ENCODE measurements at regions not wholly inside any gene's neighbourhood (a gene's known extent, or its start where the extent isn't known, plus 50 kb on each side); places are given as distances from the start of the nearest gene placed in this dataset.

DNA sequence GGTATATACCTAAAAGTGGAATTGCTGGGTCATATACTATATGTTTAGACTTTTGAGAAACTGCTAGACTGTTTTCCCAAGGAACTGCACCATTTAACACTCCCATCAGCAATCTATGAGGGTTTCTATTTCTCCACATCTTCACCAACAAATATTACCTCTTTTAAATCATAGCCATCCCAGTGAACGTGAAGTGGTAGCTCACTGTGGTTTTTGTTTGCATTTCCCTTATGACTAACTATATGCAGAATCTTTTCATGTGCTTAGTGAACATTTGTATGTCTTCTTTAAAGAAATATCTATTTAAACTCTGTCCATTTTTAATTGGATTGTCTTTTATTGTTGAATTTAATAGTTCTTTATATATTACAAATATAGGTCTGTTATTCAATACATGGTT lies 115.8 kb upstream of the SEC61G start:
- no peak for DNase-seq (ENCODE audit: low spot score)
- no peak overlapping the region for H3K4me2 ChIP-seq
- H3K4me3 Mint-ChIP-seq: no peak overlapping the region

DNA sequence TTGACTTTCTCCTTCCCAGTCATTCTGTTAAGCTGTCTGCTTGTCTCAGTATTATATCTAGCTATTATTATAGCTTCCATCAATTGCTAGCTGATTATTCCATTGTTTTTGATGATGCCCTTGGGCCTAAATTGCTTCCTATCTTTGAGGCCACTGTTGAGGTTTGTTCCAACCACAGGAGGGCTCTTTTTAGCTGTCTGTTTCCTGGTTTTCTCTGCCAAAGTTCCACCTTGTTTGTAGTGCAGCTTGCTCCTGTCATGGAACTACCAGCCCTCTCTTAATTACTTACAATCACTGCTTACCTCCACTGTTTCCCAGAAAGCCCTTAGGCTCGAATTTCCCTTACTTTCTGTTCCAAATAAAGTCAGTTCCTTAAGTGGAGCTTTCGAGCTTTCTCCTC lies 118.7 kb upstream of the SEC61G start:
- H2AFZ ChIP-seq: peak overlapping the region; percentile 77
- ATAC-seq: no peak; the same call in 2 of the 3 replicates
- peaks cover 6% of the 10 kb centered on the region; the same call in 1 of the 3 replicates for H3K9me3 Mint-ChIP-seq

More for the DNA sequence above, 115.8 kb upstream of the SEC61G start:
- Mint-ChIP-seq H3K4me1 (no peaks in the 10 kb centered on the region; the same call in 2 of the 3 replicates), H3K9me3 (0 out of 3 replicates have a peak, but pooled peaks cover 3% of the 10 kb centered on the region), H3K27me3 (ENCODE audit: insufficient read depth, low read depth, poor library complexity) (no peaks in the 10 kb centered on the region), H3K36me3 (ENCODE audit: low read depth) (no peaks in the 10 kb centered on the region), H3K27ac (no peak overlapping the region)
- Histone ChIP-seq H3F3A (replicated peaks; ENCODE audit: low read depth) (no peaks in the 10 kb centered on the region), H3K79me2 (replicated peaks; ENCODE audit: insufficient read depth) (no peaks in the 10 kb centered on the region), H3K4me1 (ENCODE audit: insufficient read depth) (no peaks in the 10 kb centered on the region), H3K9me2 (ENCODE audit: insufficient read depth) (no peaks in the 10 kb centered on the region), H3K4me3 (no peak overlapping the region), H3K36me3 (ENCODE audit: insufficient read depth) (no peaks in the 10 kb centered on the region), H2AFZ (no peak overlapping the region), H4K20me1 (replicated peaks; ENCODE audit: insufficient read depth) (no peaks in the 10 kb centered on the region), H3K27me3 (ENCODE audit: insufficient read depth) (no peaks in the 10 kb centered on the region), H3K27ac (ENCODE audit: low read depth) (no peak overlapping the region)
- TF ChIP-seq EZH2phosphoT487 (IDR thresholded peaks at IDR 0.05; ENCODE audit: unreplicated experiment): no peak
- ATAC-seq: no peak

DNA sequence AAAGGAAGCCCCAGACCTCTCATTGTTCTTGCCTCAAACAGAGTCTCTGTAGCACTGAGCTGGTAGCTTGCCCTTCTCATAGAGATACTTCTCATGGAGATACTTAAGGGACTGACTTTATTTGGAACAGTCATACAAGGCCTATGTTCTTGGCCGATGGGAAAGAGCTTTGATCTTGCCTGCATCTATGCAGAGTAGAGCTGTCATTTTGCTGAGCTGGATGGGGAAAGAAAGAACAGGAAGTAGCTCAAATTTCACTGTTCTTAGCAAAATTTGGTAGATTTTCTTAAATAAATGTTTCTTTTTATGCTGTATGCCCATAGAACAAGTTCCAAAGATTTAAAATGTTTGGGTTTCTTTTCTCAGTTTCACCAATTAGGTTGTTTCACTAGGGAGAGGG lies 119.3 kb upstream of the SEC61G start:
- ATAC-seq (no peak), DNase-seq (ENCODE audit: low spot score) (no peak)
- H3K9me2 ChIP-seq (ENCODE audit: insufficient read depth): no peaks in the 10 kb centered on the region
- Mint-ChIP-seq H3K4me3 (no peak overlapping the region), H3K27ac (no peak overlapping the region), H3K9me3 (peaks cover 6% of the 10 kb centered on the region; the same call in 1 of the 3 replicates), H3K4me1 (peaks cover 18% of the 10 kb centered on the region), H3K27me3 (ENCODE audit: insufficient read depth, low read depth, poor library complexity) (no peaks in the 10 kb centered on the region), H3K36me3 (ENCODE audit: low read depth) (no peaks in the 10 kb centered on the region)
- H4K20me1 ChIP-seq (replicated peaks; ENCODE audit: insufficient read depth): no peaks in the 10 kb centered on the region
- no peaks in the 10 kb centered on the region for H3K36me3 ChIP-seq (ENCODE audit: insufficient read depth)
- H3K27me3 ChIP-seq (ENCODE audit: insufficient read depth): no peaks in the 10 kb centered on the region
- H3K4me2 ChIP-seq: no peak overlapping the region
- no peak overlapping the region for H3K4me3 ChIP-seq
- peak overlapping the region; percentile 77; the same call in 1 of the 2 replicates for H2AFZ ChIP-seq
- no peak overlapping the region for H3K27ac ChIP-seq (ENCODE audit: low read depth)
- H3F3A ChIP-seq (replicated peaks; ENCODE audit: low read depth): no peaks in the 10 kb centered on the region
- H3K79me2 ChIP-seq (replicated peaks; ENCODE audit: insufficient read depth): no peaks in the 10 kb centered on the region
- H3K4me1 ChIP-seq (ENCODE audit: insufficient read depth): peaks cover 13% of the 10 kb centered on the region
- TF ChIP-seq EZH2phosphoT487 (IDR thresholded peaks at IDR 0.05; ENCODE audit: unreplicated experiment): no peak
- no peak for TF ChIP-seq NANOG (IDR thresholded peaks at IDR 0.05; ENCODE audit: borderline replicate concordance)
- no peak for TF ChIP-seq EZH2 (IDR thresholded peaks at IDR 0.05; ENCODE audit: low read depth, unreplicated experiment)
- TF ChIP-seq CREB1 (CRISPR knock-in tag; IDR thresholded peaks at IDR 0.05; ENCODE audit: low read depth): no peak
- TF ChIP-seq, protein P1, sequence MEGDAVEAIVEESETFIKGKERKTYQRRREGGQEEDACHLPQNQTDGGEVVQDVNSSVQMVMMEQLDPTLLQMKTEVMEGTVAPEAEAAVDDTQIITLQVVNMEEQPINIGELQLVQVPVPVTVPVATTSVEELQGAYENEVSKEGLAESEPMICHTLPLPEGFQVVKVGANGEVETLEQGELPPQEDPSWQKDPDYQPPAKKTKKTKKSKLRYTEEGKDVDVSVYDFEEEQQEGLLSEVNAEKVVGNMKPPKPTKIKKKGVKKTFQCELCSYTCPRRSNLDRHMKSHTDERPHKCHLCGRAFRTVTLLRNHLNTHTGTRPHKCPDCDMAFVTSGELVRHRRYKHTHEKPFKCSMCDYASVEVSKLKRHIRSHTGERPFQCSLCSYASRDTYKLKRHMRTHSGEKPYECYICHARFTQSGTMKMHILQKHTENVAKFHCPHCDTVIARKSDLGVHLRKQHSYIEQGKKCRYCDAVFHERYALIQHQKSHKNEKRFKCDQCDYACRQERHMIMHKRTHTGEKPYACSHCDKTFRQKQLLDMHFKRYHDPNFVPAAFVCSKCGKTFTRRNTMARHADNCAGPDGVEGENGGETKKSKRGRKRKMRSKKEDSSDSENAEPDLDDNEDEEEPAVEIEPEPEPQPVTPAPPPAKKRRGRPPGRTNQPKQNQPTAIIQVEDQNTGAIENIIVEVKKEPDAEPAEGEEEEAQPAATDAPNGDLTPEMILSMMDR (conservative IDR thresholded peaks at IDR 0.05; ENCODE audit: low read depth in 2 of 2): no peak
- TF ChIP-seq STAT1 (IDR thresholded peaks at IDR 0.05; ENCODE audit: unreplicated experiment): no peak
- TF ChIP-seq, protein P2, sequence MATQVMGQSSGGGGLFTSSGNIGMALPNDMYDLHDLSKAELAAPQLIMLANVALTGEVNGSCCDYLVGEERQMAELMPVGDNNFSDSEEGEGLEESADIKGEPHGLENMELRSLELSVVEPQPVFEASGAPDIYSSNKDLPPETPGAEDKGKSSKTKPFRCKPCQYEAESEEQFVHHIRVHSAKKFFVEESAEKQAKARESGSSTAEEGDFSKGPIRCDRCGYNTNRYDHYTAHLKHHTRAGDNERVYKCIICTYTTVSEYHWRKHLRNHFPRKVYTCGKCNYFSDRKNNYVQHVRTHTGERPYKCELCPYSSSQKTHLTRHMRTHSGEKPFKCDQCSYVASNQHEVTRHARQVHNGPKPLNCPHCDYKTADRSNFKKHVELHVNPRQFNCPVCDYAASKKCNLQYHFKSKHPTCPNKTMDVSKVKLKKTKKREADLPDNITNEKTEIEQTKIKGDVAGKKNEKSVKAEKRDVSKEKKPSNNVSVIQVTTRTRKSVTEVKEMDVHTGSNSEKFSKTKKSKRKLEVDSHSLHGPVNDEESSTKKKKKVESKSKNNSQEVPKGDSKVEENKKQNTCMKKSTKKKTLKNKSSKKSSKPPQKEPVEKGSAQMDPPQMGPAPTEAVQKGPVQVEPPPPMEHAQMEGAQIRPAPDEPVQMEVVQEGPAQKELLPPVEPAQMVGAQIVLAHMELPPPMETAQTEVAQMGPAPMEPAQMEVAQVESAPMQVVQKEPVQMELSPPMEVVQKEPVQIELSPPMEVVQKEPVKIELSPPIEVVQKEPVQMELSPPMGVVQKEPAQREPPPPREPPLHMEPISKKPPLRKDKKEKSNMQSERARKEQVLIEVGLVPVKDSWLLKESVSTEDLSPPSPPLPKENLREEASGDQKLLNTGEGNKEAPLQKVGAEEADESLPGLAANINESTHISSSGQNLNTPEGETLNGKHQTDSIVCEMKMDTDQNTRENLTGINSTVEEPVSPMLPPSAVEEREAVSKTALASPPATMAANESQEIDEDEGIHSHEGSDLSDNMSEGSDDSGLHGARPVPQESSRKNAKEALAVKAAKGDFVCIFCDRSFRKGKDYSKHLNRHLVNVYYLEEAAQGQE (IDR thresholded peaks at IDR 0.05; ENCODE audit: unreplicated experiment): no peak

More for the DNA sequence above, 118.7 kb upstream of the SEC61G start:
- Mint-ChIP-seq H3K4me3 (no peak overlapping the region), H3K27me3 (ENCODE audit: insufficient read depth, low read depth, poor library complexity) (no peaks in the 10 kb centered on the region), H3K27ac (no peak overlapping the region), H3K36me3 (ENCODE audit: low read depth) (no peaks in the 10 kb centered on the region), H3K4me1 (peaks cover 17% of the 10 kb centered on the region)
- DNase-seq (ENCODE audit: low spot score): peak; percentile 19
- H3K4me2 ChIP-seq: no peak overlapping the region
- H3K27ac ChIP-seq (ENCODE audit: low read depth): no peak overlapping the region
- H3K4me1 ChIP-seq (ENCODE audit: insufficient read depth): peaks cover 13% of the 10 kb centered on the region
- no peak overlapping the region for H3K4me3 ChIP-seq
- no peaks in the 10 kb centered on the region for H3F3A ChIP-seq (replicated peaks; ENCODE audit: low read depth)
- no peaks in the 10 kb centered on the region for H3K79me2 ChIP-seq (replicated peaks; ENCODE audit: insufficient read depth)
- H3K9me2 ChIP-seq (ENCODE audit: insufficient read depth): no peaks in the 10 kb centered on the region
- H4K20me1 ChIP-seq (replicated peaks; ENCODE audit: insufficient read depth): no peaks in the 10 kb centered on the region
- no peaks in the 10 kb centered on the region for H3K27me3 ChIP-seq (ENCODE audit: insufficient read depth)
- no peak for TF ChIP-seq NANOG (IDR thresholded peaks at IDR 0.05; ENCODE audit: borderline replicate concordance)
- TF ChIP-seq, protein P1 (conservative IDR thresholded peaks at IDR 0.05; ENCODE audit: low read depth in 2 of 2): peak in 1 of 2 experiments; percentile 41; a peak in 2 of 4 replicates
- TF ChIP-seq, protein P3, sequence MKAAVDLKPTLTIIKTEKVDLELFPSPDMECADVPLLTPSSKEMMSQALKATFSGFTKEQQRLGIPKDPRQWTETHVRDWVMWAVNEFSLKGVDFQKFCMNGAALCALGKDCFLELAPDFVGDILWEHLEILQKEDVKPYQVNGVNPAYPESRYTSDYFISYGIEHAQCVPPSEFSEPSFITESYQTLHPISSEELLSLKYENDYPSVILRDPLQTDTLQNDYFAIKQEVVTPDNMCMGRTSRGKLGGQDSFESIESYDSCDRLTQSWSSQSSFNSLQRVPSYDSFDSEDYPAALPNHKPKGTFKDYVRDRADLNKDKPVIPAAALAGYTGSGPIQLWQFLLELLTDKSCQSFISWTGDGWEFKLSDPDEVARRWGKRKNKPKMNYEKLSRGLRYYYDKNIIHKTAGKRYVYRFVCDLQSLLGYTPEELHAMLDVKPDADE (IDR thresholded peaks at IDR 0.05): no peak
- TF ChIP-seq ZNF114 (CRISPR knock-in tag; IDR thresholded peaks at IDR 0.05): no peak
- H3K36me3 ChIP-seq (ENCODE audit: insufficient read depth): no peaks in the 10 kb centered on the region

All from GM23338 (cell line).